ENCODE measurements at regions not wholly inside any gene's neighbourhood (a gene's known extent, or its start where the extent isn't known, plus 50 kb on each side); places are given as distances from the start of the nearest gene placed in this dataset.

GRCh38 chr3:164818318-164818717 lies 260.0 kb downstream of the SI start:
- TF ChIP-seq CTCF (IDR thresholded peaks at IDR 0.05; ENCODE audit: extremely low read depth in 1 of 2, insufficient read depth in 1 of 2, low read depth in 1 of 2, low read length in 2 of 2) (no peak), POLR2A (IDR thresholded peaks at IDR 0.05; ENCODE audit: low read depth, low read length) (no peak)

Measured in endothelial cell of umbilical vein (primary cell).